Transverse colon (tissue), 4 donors: ENCODE measurements at regions not wholly inside any gene's neighbourhood (a gene's known extent, or its start where the extent isn't known, plus 50 kb on each side); places are given as distances from the start of the nearest gene placed in this dataset.

Experiments used
- DNase-seq: peaks from one replicate; pipeline ENCODE4 v3.0.0-alpha.2; 2019
- H3K27ac ChIP-seq, 4 donors: fragments of 200-600 bp; sonication (generic); 2 replicates each; pipeline ENCODE4 v1.5.1; 2016 to 2018; ENCODE audit warnings: inconsistent platforms in 4 of 4
- H3K27me3 ChIP-seq: fragments of 200-600 bp; sonication (generic); 2 replicates; pipeline ENCODE4 v1.5.1; 2017; ENCODE audit warnings: inconsistent platforms
- H3K36me3 ChIP-seq, 4 donors: fragments of 200-600 bp; sonication (generic); 2 replicates each; pipeline ENCODE4 v1.5.1; 2017 to 2019; ENCODE audit warnings: inconsistent platforms in 4 of 4
- H3K4me1 ChIP-seq, 4 donors: fragments of 200-600 bp; sonication (generic); 2 replicates each; pipeline ENCODE4 v1.5.1; 2017 to 2020; ENCODE audit warnings: inconsistent platforms in 4 of 4
- H3K4me3 ChIP-seq, 4 donors: fragments of 200-600 bp; sonication (generic); 1 replicate in 1 of 4; 2 replicates in 3 of 4; pipeline versions ENCODE4 v1.5.1 to v1.6.1; 2017 to 2019; ENCODE audit warnings: inconsistent platforms in 4 of 4
- H3K9me3 ChIP-seq, 2 donors: fragments of 200-600 bp; sonication (generic); 2 replicates each; pipeline ENCODE4 v1.5.1; 2017 to 2019; ENCODE audit warnings: inconsistent platforms in 2 of 2
- EP300 ChIP-seq: sonication (generic); formaldehyde crosslinking; IDR thresholded peaks from one replicate; pipeline ENCODE4 v1.6.1; 2017; ENCODE audit warnings: antibody characterized with exemption, low read depth
- POLR2A ChIP-seq: fragments of 450-650 bp; IDR thresholded peaks from one replicate; pipeline ENCODE4 v1.6.1; 2016; ENCODE audit warnings: antibody characterized with exemption, mild to moderate bottlenecking, moderate library complexity
- POLR2AphosphoS5 ChIP-seq, 3 donors: sonication (generic); formaldehyde crosslinking; IDR thresholded peaks; one replicate each; pipeline ENCODE4 v1.6.1; 2016; ENCODE audit warnings: antibody characterized with exemption in 3 of 3
- WGBS, 2 donors: methylation state at CpG; one replicate each; pipeline ENCODE4 v1.1.5; 2018; ENCODE audit warnings: low coverage in 1 of 2; 5-methylcytosine and 5-hydroxymethylcytosine counted together
- in situ Hi-C, 4 donors: fragments of 200-750 bp; cut with MboI; loops; one replicate each; pipeline versions ENCODE4 v1.15.0 to v1.15.1; 2017; ENCODE audit warnings: low sequenced_read_pairs in 3 of 4, low pct_ligation_motif_present in 1 of 4, low pct_unique_long_range_greater_than_20kb in 1 of 4
- intact Hi-C: fragments of 100-400 bp; cut with DNase I; formaldehyde crosslinking; loops from one replicate; pipeline ENCODE4 v1.15.1; 2023; ENCODE audit warnings: low total_unique reads
- TF ChIP-seq, protein P1 (sequence below), 5 experiments: fragments of 200-600 bp in 3 of 5; fragments of 450-650 bp in 2 of 5; sonication (generic) in 3 of 5; IDR thresholded peaks; 1 replicate in 2 of 5; 2 replicates in 3 of 5; pipeline ENCODE4 v1.5.1; 2016 to 2017; ENCODE audit warnings: antibody characterized with exemption in 5 of 5, inconsistent platforms in 3 of 5, mild to moderate bottlenecking in 2 of 5, moderate library complexity in 1 of 5

DNA sequence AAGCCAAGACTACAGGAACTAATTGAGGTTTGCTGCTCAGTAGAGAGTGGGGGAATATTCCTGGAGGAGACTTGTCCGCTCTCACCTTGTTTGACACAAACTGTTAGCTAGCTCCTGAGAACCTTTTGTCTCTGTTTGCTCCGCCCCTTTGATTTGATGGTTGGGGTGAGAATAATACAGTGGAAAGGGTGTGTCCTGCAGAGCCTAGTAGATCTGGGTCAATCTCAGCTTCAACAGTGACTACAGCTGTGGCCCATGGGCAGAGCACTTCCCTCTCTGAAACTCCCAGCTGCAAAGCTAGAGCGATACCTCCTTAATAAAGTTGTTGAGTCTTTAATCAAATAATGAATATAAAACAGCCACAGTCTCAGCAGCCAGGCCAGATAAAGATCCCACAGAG lies 576.7 kb downstream of the DIAPH3 start:
- no peaks in the 10 kb centered on the region for H3K4me1 ChIP-seq
- H3K27ac ChIP-seq = no peak overlapping the region
- in situ Hi-C loops = no loop called here
- H3K9me3 ChIP-seq = no peaks in the 10 kb centered on the region
- no peak for DNase-seq
- H3K36me3 ChIP-seq = no peaks in the 10 kb centered on the region
- TF ChIP-seq POLR2AphosphoS5 (IDR thresholded peaks at IDR 0.05) = no peak
- no peak for TF ChIP-seq POLR2A
- no peak for TF ChIP-seq EP300
- TF ChIP-seq, protein P1, sequence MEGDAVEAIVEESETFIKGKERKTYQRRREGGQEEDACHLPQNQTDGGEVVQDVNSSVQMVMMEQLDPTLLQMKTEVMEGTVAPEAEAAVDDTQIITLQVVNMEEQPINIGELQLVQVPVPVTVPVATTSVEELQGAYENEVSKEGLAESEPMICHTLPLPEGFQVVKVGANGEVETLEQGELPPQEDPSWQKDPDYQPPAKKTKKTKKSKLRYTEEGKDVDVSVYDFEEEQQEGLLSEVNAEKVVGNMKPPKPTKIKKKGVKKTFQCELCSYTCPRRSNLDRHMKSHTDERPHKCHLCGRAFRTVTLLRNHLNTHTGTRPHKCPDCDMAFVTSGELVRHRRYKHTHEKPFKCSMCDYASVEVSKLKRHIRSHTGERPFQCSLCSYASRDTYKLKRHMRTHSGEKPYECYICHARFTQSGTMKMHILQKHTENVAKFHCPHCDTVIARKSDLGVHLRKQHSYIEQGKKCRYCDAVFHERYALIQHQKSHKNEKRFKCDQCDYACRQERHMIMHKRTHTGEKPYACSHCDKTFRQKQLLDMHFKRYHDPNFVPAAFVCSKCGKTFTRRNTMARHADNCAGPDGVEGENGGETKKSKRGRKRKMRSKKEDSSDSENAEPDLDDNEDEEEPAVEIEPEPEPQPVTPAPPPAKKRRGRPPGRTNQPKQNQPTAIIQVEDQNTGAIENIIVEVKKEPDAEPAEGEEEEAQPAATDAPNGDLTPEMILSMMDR (IDR thresholded peaks at IDR 0.05) = no peak
- no peaks in the 10 kb centered on the region for H3K27me3 ChIP-seq
- H3K4me3 ChIP-seq = no peak overlapping the region
- WGBS, 2 donors = 50 to 61% methylated on average over 2 to 3 of the region's 3 CpGs
- intact Hi-C loops = no loop called here

DNA sequence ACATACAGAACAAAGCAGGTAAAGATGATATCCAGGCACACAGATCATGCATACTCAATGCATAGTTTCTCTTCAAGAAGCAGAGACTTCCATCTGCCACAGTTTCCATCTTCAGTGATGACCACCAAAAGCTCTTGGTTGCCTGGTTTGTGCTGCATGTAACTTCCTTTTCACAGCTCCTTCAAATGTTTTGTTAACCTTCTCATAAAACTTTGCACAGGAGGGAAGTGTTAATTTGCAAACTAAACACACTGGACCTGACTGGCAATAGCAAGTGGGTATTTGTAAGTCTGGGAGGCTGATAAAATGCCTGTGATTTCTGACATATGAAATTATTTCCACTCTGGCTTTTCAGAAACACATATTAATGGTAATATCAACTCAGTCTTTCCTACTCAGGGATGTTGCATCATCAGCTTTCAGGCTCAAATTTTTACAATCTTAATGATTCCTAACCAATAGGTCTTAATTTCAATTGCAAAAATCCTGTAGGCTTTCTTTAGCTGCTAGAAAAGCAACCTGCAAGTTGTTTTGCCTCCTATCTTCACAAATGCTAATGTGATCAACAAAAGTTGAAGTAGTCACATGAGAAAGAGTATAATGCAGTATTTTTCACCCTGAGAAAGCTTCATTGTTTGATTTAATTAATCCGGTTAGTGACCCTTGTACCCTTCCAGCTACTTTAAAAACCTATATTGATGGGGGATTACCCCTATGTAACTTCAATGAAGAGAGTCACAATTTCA lies 575.6 kb downstream of the DIAPH3 start:
- in situ Hi-C loops = no loop called here
- intact Hi-C loops = no loop called here
- no peaks in the 10 kb centered on the region for H3K9me3 ChIP-seq
- no peak overlapping the region for H3K27ac ChIP-seq
- no peaks in the 10 kb centered on the region for H3K4me1 ChIP-seq
- H3K4me3 ChIP-seq = no peak overlapping the region
- 63 to 65% methylated on average over 1 of the region's 1 CpG for WGBS, 2 donors
- no peak for DNase-seq
- no peaks in the 10 kb centered on the region for H3K27me3 ChIP-seq
- no peaks in the 10 kb centered on the region for H3K36me3 ChIP-seq
- no peak for TF ChIP-seq EP300
- TF ChIP-seq POLR2AphosphoS5 (IDR thresholded peaks at IDR 0.05) = no peak

DNA sequence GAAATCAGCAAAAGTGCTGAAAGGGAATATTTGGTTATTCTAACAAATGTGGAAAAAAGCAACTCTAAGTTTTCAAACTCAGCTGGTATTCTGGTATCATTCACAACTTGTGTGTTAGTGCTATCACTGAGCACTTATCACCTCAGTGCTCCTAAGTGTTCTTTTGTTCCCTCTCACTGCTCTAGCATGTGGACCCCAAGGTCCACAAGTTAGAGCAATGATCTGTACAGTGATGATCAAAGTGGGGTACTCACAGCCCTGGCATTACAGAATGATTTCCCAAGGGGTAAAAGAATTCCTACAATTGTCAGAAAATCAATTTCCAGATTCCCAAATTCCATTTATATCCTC lies 575.0 kb downstream of the DIAPH3 start:
- Histone ChIP-seq H3K4me3 (no peak overlapping the region), H3K27me3 (no peaks in the 10 kb centered on the region), H3K36me3 (no peaks in the 10 kb centered on the region), H3K9me3 (no peaks in the 10 kb centered on the region), H3K4me1 (no peaks in the 10 kb centered on the region), H3K27ac (no peak overlapping the region)
- DNase-seq = no peak
- TF ChIP-seq, protein P1 (IDR thresholded peaks at IDR 0.05) = no peak
- TF ChIP-seq POLR2AphosphoS5 (IDR thresholded peaks at IDR 0.05) (no peak), POLR2A (no peak), EP300 (no peak)
- intact Hi-C loops (no loop called here), in situ Hi-C loops (no loop called here)

- intact Hi-C loops (no loop called here), in situ Hi-C loops (no loop called here)
- TF ChIP-seq POLR2A = no peak
- TF ChIP-seq, protein P1 (IDR thresholded peaks at IDR 0.05) = no peak
- no peak for DNase-seq
- no peaks in the 10 kb centered on the region for H3K36me3 ChIP-seq
- H3K9me3 ChIP-seq = no peaks in the 10 kb centered on the region
- H3K27ac ChIP-seq = no peak overlapping the region
- no peaks in the 10 kb centered on the region for H3K4me1 ChIP-seq
- H3K4me3 ChIP-seq = no peak overlapping the region
- no peaks in the 10 kb centered on the region for H3K27me3 ChIP-seq
Observed at GRCh38 chr13:59601993-59602392, 561.7 kb downstream of the DIAPH3 start.

DNA sequence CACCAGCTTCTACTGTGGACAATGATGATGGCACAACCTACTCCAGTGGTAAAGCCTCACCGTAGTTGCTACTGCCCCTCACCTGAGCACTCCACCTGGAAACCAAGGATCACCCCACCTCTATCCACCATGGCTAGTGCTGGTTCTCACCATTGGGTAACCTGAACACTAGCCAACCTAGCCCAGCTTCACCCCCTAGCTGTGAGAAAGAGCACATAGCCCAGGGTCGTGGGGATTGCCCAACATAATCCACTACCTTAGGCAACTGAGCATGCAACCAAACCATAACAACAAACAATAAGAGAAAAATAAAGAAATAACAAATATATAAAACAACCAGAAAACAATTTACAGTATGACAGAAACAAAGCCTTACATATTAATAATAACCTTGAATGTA lies 560.1 kb downstream of the DIAPH3 start:
- WGBS, 2 donors = 83 to 89% methylated on average over 1 to 2 of the region's 2 CpGs
- no peak overlapping the region for H3K27ac ChIP-seq
- no peaks in the 10 kb centered on the region for H3K9me3 ChIP-seq
- H3K4me1 ChIP-seq = peaks cover 0 to 7% (median 0%) of the 10 kb centered on the region in 4 donors
- no peaks in the 10 kb centered on the region for H3K27me3 ChIP-seq
- H3K4me3 ChIP-seq = no peak overlapping the region
- TF ChIP-seq POLR2A = no peak
- TF ChIP-seq POLR2AphosphoS5 (IDR thresholded peaks at IDR 0.05) = no peak
- TF ChIP-seq, protein P1 (IDR thresholded peaks at IDR 0.05) = no peak
- no peak for TF ChIP-seq EP300
- in situ Hi-C loops (no loop called here), intact Hi-C loops (no loop called here)
- no peak for DNase-seq
- no peaks in the 10 kb centered on the region for H3K36me3 ChIP-seq
